WTC11 (cell line): ENCODE measurements at regions not wholly inside any gene's neighbourhood (a gene's known extent, or its start where the extent isn't known, plus 50 kb on each side); places are given as distances from the start of the nearest gene placed in this dataset.

Experiments used
- ATAC-seq: fragments of 200-7000 bp; cut with Tn5 transposase; 2 replicates; pipeline ENCODE4 v1.10.0; 2021; ENCODE audit warnings: mild to moderate bottlenecking, moderate library complexity
- CTCF ChIA-PET: fragments of 300-600 bp; sonication (Branson Sonifier 250); formaldehyde crosslinking; loops from one replicate; lab custom pipeline; 2021; ENCODE audit warnings: antibody characterized with exemption; lab: Charles Lee
- POLR2A ChIA-PET: fragments of 350-600 bp; sonication (Branson Sonifier 250); formaldehyde crosslinking; loops from one replicate; lab custom pipeline; 2021; ENCODE audit warnings: antibody characterized with exemption; lab: Charles Lee
- DNase-seq: peaks from one replicate; pipeline ENCODE4 v3.0.0; 2021; ENCODE audit warnings: low spot score
- H3K27ac Mint-ChIP-seq: 2 replicates; pipeline ENCODE4 v1.8.0; 2021; ENCODE audit warnings: mixed read lengths
- H3K27me3 Mint-ChIP-seq: 2 replicates; pipeline ENCODE4 v1.8.0; 2021; ENCODE audit warnings: low read depth, mild to moderate bottlenecking, moderate library complexity, mixed read lengths
- H3K36me3 Mint-ChIP-seq: 2 replicates; pipeline ENCODE4 v1.8.0; 2021; ENCODE audit warnings: mixed read lengths
- H3K4me1 Mint-ChIP-seq: 2 replicates; pipeline ENCODE4 v1.8.0; 2022; ENCODE audit warnings: mixed read lengths
- H3K4me3 Mint-ChIP-seq: 2 replicates; pipeline ENCODE4 v1.8.0; 2021; ENCODE audit warnings: mild to moderate bottlenecking, moderate library complexity, mixed read lengths
- H3K9me3 Mint-ChIP-seq: 2 replicates; pipeline ENCODE4 v1.8.0; 2021; ENCODE audit warnings: mixed read lengths
- ATF3 ChIP-seq: sonication (generic); formaldehyde crosslinking; conservative IDR thresholded peaks from 2 replicates; pipeline ENCODE4 v1.8.1; 2022; ENCODE audit warnings: mild to moderate bottlenecking, missing genetic modification reagents
- CDX4 ChIP-seq: fragments of 250-450 bp; sonication (Bioruptor Pico); IDR thresholded peaks from 2 replicates; pipeline ENCODE4 v1.9.0; 2021; ENCODE audit warnings: moderate library complexity, mild to moderate bottlenecking, inconsistent platforms, borderline replicate concordance
- E2F1 ChIP-seq: sonication (generic); formaldehyde crosslinking; IDR thresholded peaks from 2 replicates; pipeline ENCODE4 v1.8.0; 2022; ENCODE audit warnings: mild to moderate bottlenecking, missing genetic modification reagents
- E2F4 ChIP-seq: sonication (generic); formaldehyde crosslinking; IDR thresholded peaks from 2 replicates; pipeline ENCODE4 v1.8.1; 2022; ENCODE audit warnings: low read depth, mild to moderate bottlenecking, moderate library complexity, missing genetic modification reagents, borderline replicate concordance
- E2F5 ChIP-seq: sonication (generic); formaldehyde crosslinking; IDR thresholded peaks from 2 replicates; pipeline ENCODE4 v1.8.1; 2022; ENCODE audit warnings: mild to moderate bottlenecking, moderate library complexity, missing genetic modification reagents
- ESRRA ChIP-seq: sonication (generic); formaldehyde crosslinking; IDR thresholded peaks from 2 replicates; pipeline ENCODE4 v1.8.1; 2022; ENCODE audit warnings: mild to moderate bottlenecking, missing genetic modification reagents, borderline replicate concordance
- ETV6 ChIP-seq: sonication (generic); formaldehyde crosslinking; IDR thresholded peaks from 2 replicates; pipeline ENCODE4 v1.8.1; 2022; ENCODE audit warnings: mild to moderate bottlenecking, missing genetic modification reagents
- GTF2I ChIP-seq: fragments of 250-450 bp; sonication (Bioruptor Pico); conservative IDR thresholded peaks from 2 replicates; pipeline ENCODE4 v1.4.0; 2021; ENCODE audit warnings: mild to moderate bottlenecking
- HMGA2 ChIP-seq: fragments of 250-450 bp; sonication (Bioruptor Pico); IDR thresholded peaks from 2 replicates; pipeline ENCODE4 v1.4.0; 2021; ENCODE audit warnings: mild to moderate bottlenecking, moderate library complexity
- JAZF1 ChIP-seq: fragments of 250-450 bp; sonication (Bioruptor Pico); IDR thresholded peaks from 2 replicates; pipeline ENCODE4 v1.9.0; 2021; ENCODE audit warnings: moderate library complexity, mild to moderate bottlenecking, inconsistent platforms
- NFYB ChIP-seq: sonication (generic); formaldehyde crosslinking; conservative IDR thresholded peaks from 2 replicates; pipeline ENCODE4 v1.8.0; 2022; ENCODE audit warnings: low read depth, missing genetic modification reagents
- NR2C2 ChIP-seq: sonication (generic); formaldehyde crosslinking; IDR thresholded peaks from 2 replicates; pipeline ENCODE4 v1.8.0; 2022; ENCODE audit warnings: mild to moderate bottlenecking, missing genetic modification reagents
- NR3C1 ChIP-seq: sonication (generic); formaldehyde crosslinking; conservative IDR thresholded peaks from 2 replicates; pipeline ENCODE4 v1.8.1; 2023; ENCODE audit warnings: low read depth, mild to moderate bottlenecking, missing genetic modification reagents
- PREB ChIP-seq: sonication (generic); formaldehyde crosslinking; IDR thresholded peaks from 2 replicates; pipeline ENCODE4 v1.8.1; 2022; ENCODE audit warnings: mild to moderate bottlenecking, missing genetic modification reagents, moderate library complexity, borderline replicate concordance
- RORB ChIP-seq: fragments of 250-450 bp; sonication (Bioruptor Pico); IDR thresholded peaks from 2 replicates; pipeline ENCODE4 v1.9.0; 2021; ENCODE audit warnings: mild to moderate bottlenecking
- TP53 ChIP-seq: sonication (generic); formaldehyde crosslinking; IDR thresholded peaks from 2 replicates; pipeline ENCODE4 v1.8.1; 2023; ENCODE audit warnings: mild to moderate bottlenecking, missing genetic modification reagents
- USF1 ChIP-seq: sonication (generic); formaldehyde crosslinking; IDR thresholded peaks from 2 replicates; pipeline ENCODE4 v1.8.0; 2022; ENCODE audit warnings: mild to moderate bottlenecking, missing genetic modification reagents
- ZNF219 ChIP-seq: sonication (generic); formaldehyde crosslinking; IDR thresholded peaks from 2 replicates; pipeline ENCODE4 v1.8.0; 2023; ENCODE audit warnings: missing genetic modification reagents, mild to moderate bottlenecking, borderline replicate concordance
- ZNF317 ChIP-seq: sonication (generic); formaldehyde crosslinking; IDR thresholded peaks from 2 replicates; pipeline ENCODE4 v1.8.1; 2023; ENCODE audit warnings: low read depth, mild to moderate bottlenecking, moderate library complexity, missing genetic modification reagents, borderline replicate concordance
- ZNF425 ChIP-seq: fragments of 250-450 bp; sonication (Bioruptor Pico); conservative IDR thresholded peaks from 2 replicates; pipeline ENCODE4 v1.9.0; 2021; ENCODE audit warnings: mild to moderate bottlenecking
- ZSCAN18 ChIP-seq: fragments of 250-450 bp; sonication (Bioruptor Pico); IDR thresholded peaks from 2 replicates; pipeline ENCODE4 v2.1.2; 2022; ENCODE audit warnings: mild to moderate bottlenecking, moderate library complexity

- TF ChIP-seq GTF2I, result no peak
- TF ChIP-seq USF1 (CRISPR knock-in tag), result no peak
- TF ChIP-seq TP53 (CRISPR knock-in tag), result no peak
- TF ChIP-seq HMGA2 (CRISPR knock-in tag), result no peak
- no peak for TF ChIP-seq E2F4 (CRISPR knock-in tag)
- TF ChIP-seq ESRRA, result no peak
Measured at GRCh38 chr10:113226399-113226798, 276.4 kb downstream of the TCF7L2 start (continued).

GRCh38 chr10:113226831-113227445 is 276.9 kb downstream of the TCF7L2 start:
- ChIA-PET CTCF (no interaction called here), POLR2A (no interaction called here)
- no peaks in the 10 kb centered on the region for H3K9me3 Mint-ChIP-seq
- H3K36me3 Mint-ChIP-seq, result no peaks in the 10 kb centered on the region
- peaks cover 10% of the 10 kb centered on the region for H3K27me3 Mint-ChIP-seq
- H3K27ac Mint-ChIP-seq, result no peak overlapping the region
- H3K4me1 Mint-ChIP-seq, result peaks cover 12% of the 10 kb centered on the region
- no peak overlapping the region for H3K4me3 Mint-ChIP-seq
- no peak for ATAC-seq
- TF ChIP-seq ZSCAN18 (CRISPR knock-in tag) (no peak), RORB (CRISPR knock-in tag) (no peak), ZNF317 (CRISPR knock-in tag) (no peak), PREB (CRISPR knock-in tag) (no peak), JAZF1 (CRISPR knock-in tag) (no peak), ETV6 (CRISPR knock-in tag) (no peak), ATF3 (no peak), E2F1 (no peak), NFYB (CRISPR knock-in tag) (no peak), ZNF219 (no peak), CDX4 (CRISPR knock-in tag) (no peak), NR2C2 (no peak), E2F5 (CRISPR knock-in tag) (no peak), NR3C1 (CRISPR knock-in tag) (no peak), ZNF425 (CRISPR knock-in tag) (no peak)
- no peak for DNase-seq
